Activated CD4-positive, alpha-beta memory T cell treated with anti-CD3 and anti-CD28 coated beads, Interleukin-2, amount 10 ng/mL, durations not matched to agents 7 days and 5 days (primary cell): ENCODE measurements at regions not wholly inside any gene's neighbourhood (a gene's known extent, or its start where the extent isn't known, plus 50 kb on each side); places are given as distances from the start of the nearest gene placed in this dataset.
"Not testable (repeated sequence)": the region's sequence is repeated elsewhere in the genome, so short reads cannot be mapped to it uniquely, and the experiment has no call there.

Source experiments
- CTCF ChIA-PET: fragments of 350-600 bp; sonication (Branson Sonifier 250); formaldehyde crosslinking; loops from one replicate; lab custom pipeline; 2021; ENCODE audit warnings: antibody characterized with exemption, inconsistent platforms; lab: Charles Lee
- POLR2A ChIA-PET: fragments of 350-600 bp; sonication (Branson Sonifier 250); formaldehyde crosslinking; loops from one replicate; lab custom pipeline; 2021; ENCODE audit warnings: antibody characterized with exemption; lab: Charles Lee
- DNase-seq: peaks from one replicate; pipeline ENCODE4 v3.0.0-alpha.2; 2020
- H3K27ac Mint-ChIP-seq: one replicate; pipeline ENCODE4 v1.8.0; 2021; ENCODE audit warnings: mild to moderate bottlenecking, mixed read lengths
- H3K27me3 Mint-ChIP-seq: one replicate; pipeline ENCODE4 v1.8.0; 2021; ENCODE audit warnings: mixed read lengths
- H3K36me3 Mint-ChIP-seq: one replicate; pipeline ENCODE4 v1.8.0; 2021; ENCODE audit warnings: low read depth, mixed read lengths
- H3K4me1 Mint-ChIP-seq: one replicate; pipeline ENCODE4 v1.8.0; 2021; ENCODE audit warnings: mixed read lengths
- H3K4me3 Mint-ChIP-seq: one replicate; pipeline ENCODE4 v1.8.0; 2021; ENCODE audit warnings: mild to moderate bottlenecking, mixed read lengths
- H3K9me3 Mint-ChIP-seq: one replicate; pipeline ENCODE4 v1.8.0; 2021; ENCODE audit warnings: mixed read lengths

DNA sequence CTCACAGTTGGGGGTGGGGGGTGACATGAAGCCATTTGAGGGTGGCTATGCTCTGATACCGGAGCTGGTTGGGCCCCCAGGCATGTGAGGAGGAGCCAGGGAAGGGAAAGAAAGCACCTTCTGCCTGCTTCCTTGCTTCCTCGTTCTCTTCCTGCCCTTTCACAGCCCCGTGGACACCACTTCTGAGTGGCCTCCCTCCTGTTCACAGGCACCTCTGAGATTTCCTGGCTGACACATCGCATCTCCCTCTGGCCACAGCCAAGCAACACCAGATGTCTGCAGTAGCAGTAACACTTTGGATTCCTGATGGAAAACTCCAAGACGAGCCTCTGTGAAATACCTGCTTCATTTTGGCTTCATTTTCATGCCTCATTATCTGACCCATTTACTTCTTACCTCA is 64.7 kb upstream of the ST3GAL5 start:
- H3K27ac Mint-ChIP-seq = no peak overlapping the region
- peaks cover 4% of the 10 kb centered on the region for H3K27me3 Mint-ChIP-seq
- POLR2A ChIA-PET = no interaction called here
- no peak overlapping the region for H3K4me3 Mint-ChIP-seq
- peaks cover 6% of the 10 kb centered on the region for H3K9me3 Mint-ChIP-seq
- DNase-seq = no peak
- H3K36me3 Mint-ChIP-seq = no peaks in the 10 kb centered on the region
- CTCF ChIA-PET = no interaction called here
- peaks cover 8% of the 10 kb centered on the region for H3K4me1 Mint-ChIP-seq

- Mint-ChIP-seq H3K4me3 (no peak overlapping the region), H3K27me3 (peaks cover 11% of the 10 kb centered on the region), H3K4me1 (peaks cover 5% of the 10 kb centered on the region), H3K36me3 (peaks cover 2% of the 10 kb centered on the region), H3K9me3 (peaks cover 13% of the 10 kb centered on the region), H3K27ac (no peak overlapping the region)
- CTCF ChIA-PET = no interaction called here
- POLR2A ChIA-PET = no interaction called here
- DNase-seq = no peak
Measured at GRCh38 chr2:85952196-85952734, 63.5 kb upstream of the ST3GAL5 start.

DNA sequence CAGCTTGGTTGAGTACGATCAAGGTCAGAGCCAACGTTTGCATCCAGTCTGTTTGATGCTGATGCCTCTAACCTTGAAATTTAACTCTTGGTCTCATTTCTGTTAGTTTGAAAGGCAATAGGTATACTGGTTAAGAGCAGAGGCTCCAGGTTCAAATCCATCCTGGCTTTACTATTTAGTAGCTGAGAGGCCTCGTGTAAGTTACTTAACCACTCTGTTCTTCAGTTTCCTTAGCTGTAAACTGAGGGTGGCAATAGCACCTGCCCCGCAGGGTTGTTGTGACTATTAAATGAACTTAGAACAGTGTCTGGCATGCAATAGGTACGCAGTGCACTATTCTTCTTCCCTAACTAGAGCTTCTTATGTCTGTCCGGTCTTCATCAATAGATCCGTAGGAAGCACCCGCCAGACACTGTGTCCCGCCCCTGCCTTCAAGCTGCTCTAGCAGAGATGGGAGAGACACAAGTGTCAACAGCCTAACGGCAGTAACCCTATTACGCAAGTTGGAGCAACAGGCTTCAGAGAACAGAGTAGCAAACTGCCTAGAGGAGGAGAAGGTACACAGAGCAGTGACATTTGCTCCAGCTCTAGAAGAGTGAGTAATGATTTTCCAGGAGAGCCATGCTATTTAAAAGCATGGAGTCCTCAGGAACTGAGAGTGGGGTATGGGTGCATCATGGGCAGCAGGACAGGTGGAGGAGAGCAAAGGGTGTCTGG is 62.7 kb upstream of the ST3GAL5 start:
- ChIA-PET POLR2A (no interaction called here), CTCF (no interaction called here)
- Mint-ChIP-seq H3K4me1 (peaks cover 5% of the 10 kb centered on the region), H3K4me3 (no peak overlapping the region), H3K27me3 (peaks cover 13% of the 10 kb centered on the region), H3K36me3 (peaks cover 2% of the 10 kb centered on the region), H3K27ac (no peak overlapping the region), H3K9me3 (peaks cover 13% of the 10 kb centered on the region)
- no peak for DNase-seq

DNA sequence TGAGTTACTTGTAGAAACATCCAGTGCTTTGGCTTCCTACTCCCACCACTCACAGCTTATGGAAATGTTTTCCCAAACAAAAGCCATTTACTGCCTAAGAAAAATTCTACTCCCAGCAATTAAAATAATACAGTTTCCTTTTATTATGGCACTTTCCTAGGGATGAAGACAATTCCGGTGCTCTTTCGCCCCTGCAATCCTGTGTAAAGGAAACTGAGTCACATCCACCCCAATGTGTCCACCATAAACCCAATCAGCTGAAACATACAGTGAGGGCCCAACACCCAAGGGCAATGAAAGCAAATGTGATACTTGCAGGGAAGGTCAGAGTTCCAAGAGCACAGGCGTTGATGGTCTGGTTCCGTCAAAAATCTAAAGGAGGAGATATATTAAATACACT is 62.0 kb upstream of the ST3GAL5 start:
- CTCF ChIA-PET = no interaction called here
- POLR2A ChIA-PET = no interaction called here
- Mint-ChIP-seq H3K4me1 (peaks cover 5% of the 10 kb centered on the region), H3K9me3 (peaks cover 13% of the 10 kb centered on the region), H3K4me3 (no peak overlapping the region), H3K27me3 (peaks cover 13% of the 10 kb centered on the region), H3K27ac (no peak overlapping the region), H3K36me3 (peaks cover 2% of the 10 kb centered on the region)
- DNase-seq = no peak

GRCh38 chr2:85949280-85949679 is 60.5 kb upstream of the ST3GAL5 start:
- no peak for DNase-seq
- Mint-ChIP-seq H3K9me3 (peaks cover 16% of the 10 kb centered on the region), H3K4me3 (no peak overlapping the region), H3K4me1 (peaks cover 3% of the 10 kb centered on the region), H3K27ac (no peak overlapping the region), H3K36me3 (peaks cover 2% of the 10 kb centered on the region), H3K27me3 (peaks cover 16% of the 10 kb centered on the region)
- POLR2A ChIA-PET = no interaction called here
- CTCF ChIA-PET = interaction anchor here (1.2 kb wide), 1 partner anchor 130 kb away, joined by 3 read pairs; no protein-coding TSS in a partner anchor

GRCh38 chr2:85947593-85947992 is 58.8 kb upstream of the ST3GAL5 start:
- H3K4me3 Mint-ChIP-seq = no peak overlapping the region
- H3K4me1 Mint-ChIP-seq = peaks cover 3% of the 10 kb centered on the region
- peaks cover 10% of the 10 kb centered on the region for H3K36me3 Mint-ChIP-seq
- POLR2A ChIA-PET = no interaction called here
- peaks cover 19% of the 10 kb centered on the region for H3K27me3 Mint-ChIP-seq
- CTCF ChIA-PET = no interaction called here
- H3K9me3 Mint-ChIP-seq = peaks cover 29% of the 10 kb centered on the region
- no peak overlapping the region for H3K27ac Mint-ChIP-seq
- no peak for DNase-seq

DNA sequence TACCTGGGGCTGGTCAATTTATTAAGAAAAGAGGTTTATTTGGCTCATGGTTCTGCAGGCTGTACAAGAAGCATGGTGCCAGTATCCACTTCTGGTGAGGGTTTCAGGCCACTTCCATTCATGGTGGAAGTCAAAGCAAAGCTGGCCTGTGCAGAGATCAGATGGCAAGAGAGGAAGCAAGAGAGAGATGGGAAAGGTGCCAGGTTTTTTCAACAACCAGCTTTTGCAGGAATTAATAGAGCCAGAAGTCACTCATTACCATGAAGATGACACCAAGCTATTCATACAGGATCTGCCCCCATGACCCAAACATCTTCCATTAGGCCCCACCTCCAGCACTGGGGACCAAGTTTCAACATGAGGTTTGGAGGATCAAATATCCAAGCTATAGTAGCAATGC is 56.8 kb upstream of the ST3GAL5 start:
- peaks cover 43% of the 10 kb centered on the region for H3K9me3 Mint-ChIP-seq
- H3K27me3 Mint-ChIP-seq = peaks cover 17% of the 10 kb centered on the region
- no peak for DNase-seq
- ChIA-PET POLR2A (interaction anchor here (1.5 kb wide), 1 partner anchor 122 kb away, joined by 3 read pairs; no protein-coding TSS in a partner anchor), CTCF (interaction anchor here (1.0 kb wide), 1 partner anchor 16 kb away, joined by 3 read pairs; no protein-coding TSS in a partner anchor)
- no peak overlapping the region for H3K27ac Mint-ChIP-seq
- no peak overlapping the region for H3K4me3 Mint-ChIP-seq
- peaks cover 17% of the 10 kb centered on the region for H3K36me3 Mint-ChIP-seq
- no peaks in the 10 kb centered on the region for H3K4me1 Mint-ChIP-seq

DNA sequence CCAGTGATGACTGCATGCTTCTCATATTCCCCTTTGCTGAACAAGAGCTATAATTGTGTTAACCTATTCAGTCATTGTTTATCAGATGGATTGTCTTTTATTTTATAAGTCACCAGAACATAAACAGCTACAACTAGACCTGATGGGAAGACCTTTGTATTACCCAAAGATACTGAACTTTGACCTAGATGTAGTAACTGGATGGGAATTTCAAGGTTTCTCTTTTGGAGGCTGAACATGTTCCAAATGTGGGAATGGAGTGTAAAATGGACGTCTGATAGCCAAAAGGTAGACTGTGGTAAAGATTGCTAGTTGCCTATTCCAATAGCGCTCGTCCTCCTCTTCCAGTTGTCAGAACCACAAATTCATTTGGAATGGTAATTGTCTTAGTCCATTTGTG is 56.4 kb upstream of the ST3GAL5 start:
- DNase-seq = no peak
- Mint-ChIP-seq H3K27ac (no peak overlapping the region), H3K36me3 (peaks cover 17% of the 10 kb centered on the region), H3K27me3 (peaks cover 15% of the 10 kb centered on the region), H3K4me3 (no peak overlapping the region), H3K9me3 (peaks cover 43% of the 10 kb centered on the region), H3K4me1 (no peaks in the 10 kb centered on the region)
- ChIA-PET CTCF (interaction anchor here (1.0 kb wide), 1 partner anchor 16 kb away, joined by 3 read pairs; no protein-coding TSS in a partner anchor), POLR2A (interaction anchor here (1.5 kb wide), 1 partner anchor 122 kb away, joined by 3 read pairs; no protein-coding TSS in a partner anchor)

GRCh38 chr2:85942346-85942957 is 53.7 kb upstream of the ST3GAL5 start:
- peaks cover 32% of the 10 kb centered on the region for H3K9me3 Mint-ChIP-seq
- no peak overlapping the region for H3K4me3 Mint-ChIP-seq
- no peak overlapping the region for H3K27ac Mint-ChIP-seq
- DNase-seq = no peak
- H3K4me1 Mint-ChIP-seq = peaks cover 5% of the 10 kb centered on the region
- ChIA-PET CTCF (no interaction called here), POLR2A (no interaction called here)
- peaks cover 17% of the 10 kb centered on the region for H3K36me3 Mint-ChIP-seq
- H3K27me3 Mint-ChIP-seq = peaks cover 21% of the 10 kb centered on the region

- CTCF ChIA-PET, H3K27ac Mint-ChIP-seq, DNase-seq, POLR2A ChIA-PET, H3K4me3 Mint-ChIP-seq, H3K4me1 Mint-ChIP-seq: not testable (repeated sequence)
- Mint-ChIP-seq H3K9me3 (peaks cover 30% of the 10 kb centered on the region), H3K36me3 (peaks cover 17% of the 10 kb centered on the region), H3K27me3 (peaks cover 17% of the 10 kb centered on the region)
Measured at GRCh38 chr2:85941490-85941889, 52.7 kb upstream of the ST3GAL5 start.

DNA sequence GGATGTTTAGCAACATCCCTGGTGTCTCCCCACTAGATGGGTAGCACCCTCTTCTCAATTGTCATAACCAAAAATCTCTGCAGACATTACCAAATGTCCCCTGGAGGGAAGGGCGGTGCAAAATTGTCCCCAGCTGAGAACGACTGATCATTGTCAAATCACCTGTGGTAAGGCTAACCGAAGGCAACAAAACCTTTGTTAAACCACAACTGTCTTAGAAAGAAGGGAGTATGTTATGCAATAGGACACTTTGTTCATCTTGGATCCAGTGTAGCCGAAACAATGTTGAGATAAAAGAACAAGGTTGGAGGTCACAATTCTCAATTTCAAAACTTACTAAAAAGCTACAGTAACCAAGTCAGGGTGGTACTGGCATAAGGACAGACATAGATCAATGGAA is 50.3 kb upstream of the ST3GAL5 start:
- peaks cover 19% of the 10 kb centered on the region for H3K36me3 Mint-ChIP-seq
- peaks cover 14% of the 10 kb centered on the region for H3K27me3 Mint-ChIP-seq
- DNase-seq = no peak
- H3K4me3 Mint-ChIP-seq = no peak overlapping the region
- CTCF ChIA-PET = interaction anchor here (1.2 kb wide), 1 partner anchor 50 kb away, joined by 3 read pairs; no protein-coding TSS in a partner anchor
- H3K4me1 Mint-ChIP-seq = peaks cover 10% of the 10 kb centered on the region
- H3K9me3 Mint-ChIP-seq = peaks cover 26% of the 10 kb centered on the region
- POLR2A ChIA-PET = interaction anchor here (2.0 kb wide), 1 partner anchor 15 kb away, joined by 5 read pairs; no protein-coding TSS in a partner anchor
- H3K27ac Mint-ChIP-seq = no peak overlapping the region
